CD4-positive, alpha-beta T cell (primary cell): ENCODE measurements at regions not wholly inside any gene's neighbourhood (a gene's known extent, or its start where the extent isn't known, plus 50 kb on each side); places are given as distances from the start of the nearest gene placed in this dataset.

Experiments used
- ATAC-seq: fragments of 200-7000 bp; cut with Tn5 transposase; one replicate; pipeline ENCODE4 v1.10.0; 2022; ENCODE audit warnings: mild to moderate bottlenecking; ENCODE audit not compliant: poor library complexity
- CTCF ChIA-PET: fragments of 350-600 bp; sonication (Branson Sonifier 250); formaldehyde crosslinking; loops from one replicate; lab custom pipeline; 2021; ENCODE audit warnings: antibody characterized with exemption, inconsistent platforms; lab: Charles Lee
- POLR2A ChIA-PET: fragments of 350-600 bp; sonication (Branson Sonifier 250); formaldehyde crosslinking; loops from one replicate; lab custom pipeline; 2021; ENCODE audit warnings: antibody characterized with exemption, inconsistent platforms; lab: Charles Lee
- DNase-seq, 14 experiments: peaks; one replicate each; pipeline ENCODE4 v3.0.0-alpha.2; 2013 to 2020; ENCODE audit warnings: mixed read lengths in 2 of 14
- H3K27ac ChIP-seq, 2 donors: one replicate each; pipeline versions ENCODE4 v1.5.1 to v1.7.0; 2013; ENCODE audit warnings: low read length in 2 of 2, low read depth in 1 of 2, mild to moderate bottlenecking in 1 of 2
- H3K27me3 ChIP-seq, 2 experiments: 1 replicate in 1 of 2; 2 replicates in 1 of 2; pipeline versions ENCODE4 v1.6.1 to v1.7.0; 2013; ENCODE audit warnings: low read length in 2 of 2, control low read depth in 1 of 2, mild to moderate bottlenecking in 1 of 2, moderate library complexity in 1 of 2; ENCODE audit not compliant: insufficient read depth in 2 of 2, control insufficient read depth in 1 of 2
- H3K36me3 ChIP-seq: one replicate; pipeline ENCODE4 v1.6.1; 2013; ENCODE audit warnings: low read length, control low read depth; ENCODE audit not compliant: insufficient read depth
- H3K4me1 ChIP-seq: one replicate; pipeline ENCODE4 v1.6.1; 2013; ENCODE audit warnings: low read length, control low read depth; ENCODE audit not compliant: insufficient read depth
- H3K4me3 ChIP-seq: one replicate; pipeline ENCODE4 v1.5.1; 2013; ENCODE audit warnings: mild to moderate bottlenecking, low read length, moderate library complexity
- H3K9me3 ChIP-seq, 2 experiments: 1 replicate in 1 of 2; 2 replicates in 1 of 2; pipeline versions ENCODE4 v1.6.1 to v1.7.0; 2013; ENCODE audit warnings: low read length in 2 of 2, mild to moderate bottlenecking in 2 of 2, control low read depth in 1 of 2, moderate library complexity in 1 of 2; ENCODE audit not compliant: control insufficient read depth in 1 of 2, insufficient read depth in 1 of 2
- H3K27ac Mint-ChIP-seq: one replicate; pipeline ENCODE4 v1.8.0; 2020; ENCODE audit warnings: mixed read lengths
- H3K27me3 Mint-ChIP-seq: one replicate; pipeline ENCODE4 v1.8.0; 2021; ENCODE audit warnings: mixed read lengths
- H3K36me3 Mint-ChIP-seq: one replicate; pipeline ENCODE4 v1.8.0; 2021; ENCODE audit warnings: low read depth, mixed read lengths
- H3K4me1 Mint-ChIP-seq: one replicate; pipeline ENCODE4 v1.8.0; 2021; ENCODE audit warnings: low read depth, mixed read lengths
- H3K4me3 Mint-ChIP-seq: one replicate; pipeline ENCODE4 v1.8.0; 2020; ENCODE audit warnings: mild to moderate bottlenecking, mixed read lengths
- H3K9me3 Mint-ChIP-seq: one replicate; pipeline ENCODE4 v1.8.0; 2020; ENCODE audit warnings: mixed read lengths
- CTCF ChIP-seq: fragments of 200-600 bp; IDR thresholded peaks from one replicate; pipeline ENCODE4 v1.8.0; 2022; ENCODE audit warnings: antibody characterized with exemption, mild to moderate bottlenecking
- intact Hi-C, 2 experiments: fragments of 100-400 bp; cut with DNase I in 1 of 2; cut with micrococcal nuclease in 1 of 2; formaldehyde crosslinking; loops; one replicate each; pipeline versions ENCODE4 v1.15.1 to v1.9.0; 2023 to 2025; cut with DNase I, micrococcal nuclease

- no peak for TF ChIP-seq CTCF
- Histone ChIP-seq H3K4me3 (no peak overlapping the region), H3K27me3 (no peaks in the 10 kb centered on the region), H3K27ac (no peak overlapping the region), H3K9me3 (no peaks in the 10 kb centered on the region), H3K4me1 (no peaks in the 10 kb centered on the region), H3K36me3 (no peaks in the 10 kb centered on the region)
- Mint-ChIP-seq H3K36me3 (no peaks in the 10 kb centered on the region), H3K27me3 (no peaks in the 10 kb centered on the region), H3K4me1 (no peaks in the 10 kb centered on the region), H3K4me3 (no peak overlapping the region), H3K9me3 (no peaks in the 10 kb centered on the region), H3K27ac (no peak overlapping the region)
- ChIA-PET CTCF (no interaction called here), POLR2A (no interaction called here)
- ATAC-seq: no peak
- intact Hi-C loops: no loop called here
- no peak for DNase-seq
Measured at GRCh38 chr9:3035579-3036332, 191.9 kb upstream of the PUM3 start.

GRCh38 chr9:3032898-3033297 lies 189.0 kb upstream of the PUM3 start:
- no peaks in the 10 kb centered on the region for H3K4me1 Mint-ChIP-seq
- Histone ChIP-seq H3K36me3 (no peaks in the 10 kb centered on the region), H3K4me1 (no peaks in the 10 kb centered on the region), H3K27ac (no peak overlapping the region), H3K4me3 (no peak overlapping the region), H3K27me3 (no peaks in the 10 kb centered on the region), H3K9me3 (no peaks in the 10 kb centered on the region)
- DNase-seq (no peak), ATAC-seq (no peak)
- no peak overlapping the region for H3K27ac Mint-ChIP-seq
- no peaks in the 10 kb centered on the region for H3K27me3 Mint-ChIP-seq
- CTCF ChIA-PET: no interaction called here
- H3K9me3 Mint-ChIP-seq: no peaks in the 10 kb centered on the region
- H3K4me3 Mint-ChIP-seq: no peak overlapping the region
- no peak for TF ChIP-seq CTCF
- POLR2A ChIA-PET: no interaction called here
- intact Hi-C loops: no loop called here
- H3K36me3 Mint-ChIP-seq: no peaks in the 10 kb centered on the region

- no peak for TF ChIP-seq CTCF
- no peak for DNase-seq
- peaks cover 4% of the 10 kb centered on the region for H3K27me3 Mint-ChIP-seq
- no peaks in the 10 kb centered on the region for H3K9me3 Mint-ChIP-seq
- H3K27ac Mint-ChIP-seq: no peak overlapping the region
- no peak overlapping the region for H3K27ac ChIP-seq
- no peak overlapping the region for H3K4me3 Mint-ChIP-seq
- CTCF ChIA-PET: no interaction called here
- H3K36me3 Mint-ChIP-seq: no peaks in the 10 kb centered on the region
- no peak for ATAC-seq
- H3K36me3 ChIP-seq: no peaks in the 10 kb centered on the region
- H3K9me3 ChIP-seq: no peaks in the 10 kb centered on the region
- no peaks in the 10 kb centered on the region for H3K4me1 Mint-ChIP-seq
- H3K4me1 ChIP-seq: no peaks in the 10 kb centered on the region
- intact Hi-C loops: no loop called here
- POLR2A ChIA-PET: no interaction called here
- H3K27me3 ChIP-seq: no peaks in the 10 kb centered on the region
- no peak overlapping the region for H3K4me3 ChIP-seq
Measured at GRCh38 chr9:3028535-3028934, 184.6 kb upstream of the PUM3 start.
